Femur (tissue), 1 donor: ENCODE measurements at regions not wholly inside any gene's neighbourhood (a gene's known extent, or its start where the extent isn't known, plus 50 kb on each side); places are given as distances from the start of the nearest gene placed in this dataset.
"Not testable (repeated sequence)": the region's sequence is repeated elsewhere in the genome, so short reads cannot be mapped to it uniquely, and the experiment has no call there.

Experiments
- DNase-seq: peaks from one replicate; pipeline ENCODE4 v3.0.0-alpha.2; 2017

GRCh38 chr13:53298396-53298795 lies 269.8 kb downstream of the OLFM4 start:
- DNase-seq = no peak

GRCh38 chr13:53301449-53301848 lies 272.8 kb downstream of the OLFM4 start:
- DNase-seq = no peak

GRCh38 chr13:53305419-53305818 lies 276.8 kb downstream of the OLFM4 start:
- DNase-seq = not testable (repeated sequence)

- no peak for DNase-seq
Measured at GRCh38 chr13:53310786-53311185, 282.2 kb downstream of the OLFM4 start.

DNA sequence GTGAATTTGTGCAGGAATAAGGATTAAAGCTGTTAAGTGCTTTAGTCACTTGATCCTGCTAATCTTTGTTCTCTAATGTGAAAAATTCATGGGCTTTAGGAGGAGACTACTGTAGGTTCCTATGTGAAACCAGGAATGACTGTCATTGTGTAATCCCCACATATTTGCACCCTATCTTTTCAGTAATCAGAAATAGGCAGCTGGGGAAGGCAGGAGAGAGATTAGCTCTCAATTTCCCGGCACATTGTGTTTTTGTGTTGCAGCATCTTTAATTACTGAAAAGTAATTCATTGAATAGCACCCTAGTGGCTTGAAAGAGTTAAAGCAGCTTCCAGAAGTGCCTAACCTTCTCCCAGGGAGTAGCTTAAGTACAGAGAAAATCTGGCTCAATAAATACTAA lies 282.9 kb downstream of the OLFM4 start:
- no peak for DNase-seq

DNA sequence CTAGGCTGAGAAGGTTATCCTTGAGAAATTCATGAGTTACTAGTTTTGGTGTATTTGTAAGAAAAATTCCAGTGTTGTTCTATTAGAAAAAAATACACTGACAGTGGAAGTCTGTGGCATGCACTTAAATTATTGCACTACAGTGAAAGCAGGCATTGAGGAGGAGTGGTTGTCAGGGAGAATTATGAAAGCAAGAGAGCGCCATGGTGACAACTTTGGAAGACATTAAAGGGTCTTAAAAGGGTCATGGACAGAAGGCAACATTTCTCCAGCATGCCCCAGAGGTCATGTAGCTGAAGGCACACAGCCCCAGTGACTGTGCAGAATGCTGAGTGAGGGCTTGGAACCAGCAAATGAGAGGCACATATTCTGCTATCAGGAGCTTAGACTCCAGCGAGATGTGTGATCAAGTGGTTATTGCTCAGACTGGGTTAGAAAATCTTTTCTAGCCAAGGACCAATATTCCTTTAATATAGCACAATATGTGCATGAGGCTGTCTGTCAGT lies 292.7 kb downstream of the OLFM4 start:
- DNase-seq = no peak

DNA sequence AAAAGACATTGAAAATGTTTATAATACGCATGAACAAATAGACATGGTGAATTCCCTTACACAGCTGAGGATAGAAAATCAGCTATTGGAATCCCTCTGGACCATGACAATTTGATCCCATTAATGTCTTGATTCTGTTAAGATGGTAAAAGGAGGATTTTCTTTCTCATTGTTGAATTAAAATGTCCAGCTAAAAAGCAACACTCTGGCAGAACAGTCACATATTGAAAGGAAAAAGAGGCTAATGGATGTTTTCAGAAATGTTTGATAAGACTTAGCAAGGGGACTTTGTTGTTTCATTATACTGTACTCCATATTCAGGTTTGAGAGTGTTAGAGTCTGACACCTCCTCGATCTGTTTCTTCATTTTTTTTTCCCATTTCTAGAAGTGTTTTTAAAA lies 296.0 kb downstream of the OLFM4 start:
- no peak for DNase-seq

GRCh38 chr13:53326716-53327115 lies 298.1 kb downstream of the OLFM4 start:
- DNase-seq = no peak

GRCh38 chr13:53327680-53328315 lies 299.2 kb downstream of the OLFM4 start:
- no peak for DNase-seq

DNA sequence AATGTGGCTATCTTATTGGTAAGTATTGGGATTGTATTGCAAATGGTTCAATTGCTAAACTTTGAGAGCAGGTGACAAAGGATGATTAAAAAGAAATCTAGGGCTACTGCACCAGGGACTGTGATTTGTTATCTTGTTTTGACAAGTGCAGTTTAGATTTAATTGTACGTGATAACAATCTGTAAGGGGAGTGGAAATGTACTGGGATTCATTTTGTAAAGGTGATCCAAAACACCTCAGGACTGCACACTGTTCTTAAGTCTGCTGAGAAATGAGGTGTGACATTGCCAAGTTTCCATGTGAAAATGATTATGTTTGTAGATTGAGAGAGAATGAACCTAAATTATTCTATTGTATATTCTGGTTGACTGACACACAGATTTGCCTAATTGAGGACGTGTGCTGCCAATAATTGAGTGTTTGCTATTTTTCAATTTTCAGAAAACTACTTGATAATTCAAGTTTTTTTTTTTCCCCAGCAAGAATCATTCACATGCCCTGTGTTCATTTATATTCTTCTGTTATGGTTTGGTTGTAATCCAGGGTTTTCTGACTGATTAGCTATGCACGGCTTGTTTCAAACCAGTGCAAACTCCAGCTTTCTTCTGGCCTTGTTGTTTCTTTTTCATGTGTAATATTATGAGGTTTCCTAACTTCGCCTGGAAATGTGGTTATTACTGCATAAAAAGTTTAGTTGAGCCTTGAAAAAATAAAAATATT lies 308.0 kb downstream of the OLFM4 start:
- DNase-seq = no peak

GRCh38 chr13:53338760-53339159 lies 310.1 kb downstream of the OLFM4 start:
- no peak for DNase-seq

DNA sequence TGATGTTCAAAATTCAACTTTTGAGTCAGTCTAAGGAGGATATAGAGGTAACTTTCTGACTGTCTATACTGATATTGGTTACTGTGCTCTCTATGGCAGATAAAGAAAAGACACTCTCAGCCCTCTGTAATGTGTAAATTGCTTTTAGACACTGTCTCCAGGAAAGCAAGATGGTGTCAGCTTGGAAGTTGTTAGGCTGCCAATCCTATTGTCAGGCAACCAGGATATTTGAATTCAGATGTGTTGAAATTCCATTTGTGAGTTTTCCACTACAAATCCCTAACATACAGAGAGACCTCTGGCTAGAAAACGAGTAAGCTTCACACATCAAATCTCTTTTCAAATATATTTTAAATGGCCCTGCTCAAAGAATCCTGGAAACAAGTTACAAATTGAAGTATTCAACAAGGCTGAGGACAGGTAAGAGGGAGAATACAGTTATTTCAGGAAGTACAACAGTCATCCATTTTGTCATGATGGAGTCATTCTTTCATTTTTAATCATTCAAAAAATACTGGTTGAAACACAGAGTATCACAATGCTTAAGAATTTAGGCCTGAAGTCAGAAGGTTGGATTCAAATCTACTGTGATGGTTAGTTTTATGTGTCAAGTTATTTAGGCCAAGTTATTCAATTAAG lies 312.0 kb downstream of the OLFM4 start:
- DNase-seq = no peak

DNA sequence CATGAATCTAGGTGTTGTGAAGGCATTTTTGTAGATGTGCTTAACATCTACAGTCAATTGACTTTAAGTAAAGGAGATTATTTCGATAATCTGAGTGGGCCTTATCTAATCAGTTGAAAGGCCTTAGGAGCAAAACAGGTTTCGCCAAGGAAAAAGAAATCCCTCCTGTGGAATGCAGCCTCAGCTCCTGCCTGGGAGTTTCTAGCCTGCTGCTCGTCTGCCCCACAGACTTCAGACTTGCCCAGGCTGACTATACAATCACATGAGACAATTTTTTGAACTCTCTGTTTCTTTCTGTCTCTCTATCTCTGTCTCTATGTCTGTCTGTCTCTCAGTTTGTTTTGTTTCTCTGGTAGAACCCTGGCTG lies 312.5 kb downstream of the OLFM4 start:
- no peak for DNase-seq

DNA sequence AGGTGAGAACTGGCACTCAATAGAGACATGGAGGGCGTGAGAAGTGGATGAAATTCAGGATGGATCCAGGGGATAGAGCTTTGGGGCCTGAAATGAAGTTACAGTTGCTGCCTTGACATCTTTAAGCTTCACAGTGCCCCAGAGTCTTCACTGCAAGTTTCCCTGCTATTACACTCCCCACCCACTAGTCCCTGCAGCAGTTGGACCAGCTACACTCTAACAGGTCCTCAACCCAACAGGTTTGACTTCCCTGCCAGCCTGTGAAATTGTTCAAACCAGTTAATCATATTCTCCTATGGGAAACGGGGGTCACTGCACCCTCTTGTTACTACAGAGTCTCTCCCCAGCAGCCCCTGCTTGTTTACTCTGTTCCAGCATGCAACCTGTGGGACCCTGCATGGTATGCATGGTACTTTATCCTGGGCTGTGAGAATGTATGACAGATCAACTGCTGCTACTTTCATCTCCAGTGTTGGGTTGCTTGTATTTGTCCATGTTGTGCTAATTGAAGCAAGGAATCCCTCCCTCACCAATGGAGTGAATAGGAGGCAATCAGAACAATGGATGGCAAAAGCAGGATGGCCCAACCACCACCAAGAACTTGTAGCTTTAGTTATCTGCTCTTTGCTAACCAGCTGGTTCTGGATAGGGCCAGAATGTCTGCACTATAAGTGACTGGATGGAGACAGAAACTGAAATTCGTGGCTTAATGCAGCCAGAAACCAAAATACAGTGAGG lies 314.2 kb downstream of the OLFM4 start:
- no peak for DNase-seq

GRCh38 chr13:53343361-53343744 lies 314.7 kb downstream of the OLFM4 start:
- DNase-seq = no peak

DNA sequence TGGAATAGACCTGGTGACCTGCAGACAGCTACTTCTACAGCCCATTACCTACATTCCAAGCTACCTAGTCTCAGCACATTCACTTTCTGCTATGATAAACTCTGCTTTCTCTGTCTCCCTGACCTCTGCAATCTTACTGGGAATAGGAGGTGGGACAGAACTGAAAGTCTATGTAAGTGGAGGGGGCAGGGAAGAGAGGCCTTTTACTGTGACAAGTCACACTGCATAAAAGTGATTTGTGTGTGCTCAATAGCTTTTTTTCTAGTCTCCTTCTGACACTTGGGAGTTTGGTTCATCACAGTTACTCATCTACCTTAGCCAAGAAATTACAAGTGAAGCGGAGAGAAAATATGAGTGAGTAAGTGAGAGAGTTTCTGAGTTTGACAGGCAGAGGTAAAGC lies 322.4 kb downstream of the OLFM4 start:
- no peak for DNase-seq

DNA sequence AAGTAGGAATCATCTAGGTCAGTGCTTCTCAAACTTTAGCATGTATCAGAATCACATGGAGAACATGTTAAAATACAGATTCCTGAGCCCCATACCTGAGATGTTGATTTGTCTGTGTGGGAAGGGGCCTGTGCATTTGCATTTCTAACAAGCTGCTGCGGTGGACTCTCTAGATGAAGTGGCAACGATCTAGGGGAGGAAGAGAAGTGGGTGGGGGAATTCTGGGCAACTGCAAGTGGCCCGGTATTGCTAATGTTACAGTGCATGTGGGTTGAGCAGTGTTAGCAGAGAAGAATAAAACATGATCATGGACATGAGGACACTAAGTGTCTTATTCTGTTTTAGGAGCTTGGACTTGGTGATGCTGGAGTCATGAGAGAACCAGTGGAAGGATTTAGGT lies 329.0 kb downstream of the OLFM4 start:
- DNase-seq = no peak

GRCh38 chr13:53368948-53369347 lies 340.3 kb downstream of the OLFM4 start:
- no peak for DNase-seq

DNA sequence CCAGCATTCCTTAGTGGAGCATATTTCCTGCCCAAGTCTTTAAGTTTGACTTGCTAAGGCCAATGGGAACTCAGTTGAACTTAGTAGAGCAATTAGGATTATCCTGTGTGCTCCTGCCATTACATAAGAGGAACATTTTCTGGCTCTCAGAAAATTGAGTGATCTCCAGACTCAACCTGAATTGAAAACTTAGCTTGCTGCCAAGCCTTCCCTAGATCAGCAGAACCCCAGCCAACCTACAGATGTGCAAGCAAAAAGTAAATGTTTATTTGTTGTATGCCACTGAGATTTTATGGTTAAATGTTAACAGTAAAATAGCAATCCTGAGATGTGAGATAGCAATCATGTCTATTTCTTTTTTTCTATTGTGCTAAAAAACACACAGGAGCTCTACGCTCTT lies 350.9 kb downstream of the OLFM4 start:
- DNase-seq = no peak

GRCh38 chr13:53382008-53382407 lies 353.4 kb downstream of the OLFM4 start:
- DNase-seq = no peak

DNA sequence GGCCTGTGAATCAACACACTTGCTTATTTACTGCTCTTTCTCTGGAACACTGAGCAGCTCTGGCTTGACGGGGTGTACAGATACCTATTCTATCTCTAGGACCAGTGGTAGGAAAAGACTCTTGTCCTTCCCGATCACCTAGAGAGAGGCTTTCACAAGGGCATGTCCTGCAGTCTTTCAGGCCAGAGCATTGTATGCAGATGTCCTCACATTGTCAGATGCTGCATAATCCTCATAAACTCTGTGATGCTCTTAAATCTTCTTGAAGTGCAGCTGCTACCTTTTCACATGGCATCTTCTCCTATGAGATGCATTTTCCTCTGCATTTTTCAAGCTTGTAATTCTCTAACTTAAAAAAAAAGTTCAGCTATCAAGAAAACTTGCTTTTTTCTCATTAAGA lies 369.4 kb downstream of the OLFM4 start:
- no peak for DNase-seq

- no peak for DNase-seq
Measured at GRCh38 chr13:53405616-53406015, 377.0 kb downstream of the OLFM4 start.

DNA sequence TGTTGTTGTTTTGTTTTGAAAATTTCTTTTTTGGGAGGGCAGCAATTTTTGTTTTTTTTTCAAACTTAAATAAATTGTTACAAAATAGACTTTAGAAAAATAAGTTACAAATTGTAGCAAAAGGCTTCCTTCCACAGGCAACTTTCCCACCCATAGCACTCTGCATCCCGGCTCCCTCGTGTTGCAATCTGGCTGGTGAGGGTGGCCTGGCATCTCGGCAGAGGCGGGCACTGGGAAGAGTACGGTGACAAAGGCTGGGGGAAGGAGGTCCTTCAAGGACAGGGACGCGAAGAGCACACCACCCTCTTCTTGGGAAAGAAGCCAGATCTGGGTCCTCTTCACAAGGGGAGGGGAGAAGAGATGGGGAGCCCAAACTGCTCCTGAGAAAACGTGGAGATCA lies 379.7 kb downstream of the OLFM4 start:
- no peak for DNase-seq
